Natural killer cell (primary cell): ENCODE measurements at regions not wholly inside any gene's neighbourhood (a gene's known extent, or its start where the extent isn't known, plus 50 kb on each side); places are given as distances from the start of the nearest gene placed in this dataset.

Source experiments
- ATAC-seq, 3 donors: fragments of 150-1000 bp in 2 of 3; fragments of 200-7000 bp in 1 of 3; cut with Tn5 transposase; 1 replicate in 1 of 3; 2 replicates in 2 of 3; pipeline ENCODE4 v1.10.0; 2021; ENCODE audit warnings: mild to moderate bottlenecking in 2 of 3, moderate library complexity in 2 of 3
- DNase-seq, 2 donors: peaks; one replicate each; pipeline versions ENCODE4 v3.0.0 to v3.0.0-alpha.2; 2013 to 2021; ENCODE audit warnings: mixed read lengths in 1 of 2
- H3K27ac ChIP-seq: one replicate; pipeline ENCODE4 v1.5.1; 2013; ENCODE audit warnings: mild to moderate bottlenecking, low read length
- H3K27me3 ChIP-seq: one replicate; pipeline ENCODE4 v1.6.1; 2013; ENCODE audit warnings: low read length; ENCODE audit not compliant: control insufficient read depth, insufficient read depth
- H3K36me3 ChIP-seq: one replicate; pipeline ENCODE4 v1.6.1; 2013; ENCODE audit warnings: low read length; ENCODE audit not compliant: control insufficient read depth, insufficient read depth
- H3K4me1 ChIP-seq: one replicate; pipeline ENCODE4 v1.6.1; 2013; ENCODE audit warnings: low read length; ENCODE audit not compliant: control insufficient read depth, insufficient read depth
- H3K4me3 ChIP-seq: one replicate; pipeline ENCODE4 v1.5.1; 2013; ENCODE audit warnings: low read length
- H3K9me3 ChIP-seq: one replicate; pipeline ENCODE4 v1.6.1; 2013; ENCODE audit warnings: low read length; ENCODE audit not compliant: control insufficient read depth, insufficient read depth
- H3K27ac Mint-ChIP-seq, 2 donors: one replicate each; pipeline ENCODE4 v1.8.0; 2022; ENCODE audit warnings: mild to moderate bottlenecking in 2 of 2, mixed read lengths in 2 of 2, moderate library complexity in 1 of 2
- H3K27me3 Mint-ChIP-seq, 2 donors: one replicate each; pipeline ENCODE4 v1.8.0; 2022; ENCODE audit warnings: low read depth in 2 of 2, mixed read lengths in 2 of 2
- H3K36me3 Mint-ChIP-seq: one replicate; pipeline ENCODE4 v1.8.0; 2022; ENCODE audit warnings: mixed read lengths
- H3K4me1 Mint-ChIP-seq, 2 donors: one replicate each; pipeline ENCODE4 v1.8.0; 2022; ENCODE audit warnings: mixed read lengths in 2 of 2
- H3K4me3 Mint-ChIP-seq: one replicate; pipeline ENCODE4 v1.8.0; 2022; ENCODE audit warnings: mild to moderate bottlenecking, moderate library complexity, mixed read lengths
- H3K9me3 Mint-ChIP-seq, 2 donors: one replicate each; pipeline ENCODE4 v1.8.0; 2022; ENCODE audit warnings: mixed read lengths in 2 of 2
- CTCF ChIP-seq: fragments of 200-600 bp; IDR thresholded peaks from one replicate; pipeline ENCODE4 v1.8.0; 2022; ENCODE audit warnings: antibody characterized with exemption
- WGBS: methylation state at CpG from one replicate; pipeline ENCODE4 v1.1.7; 2013; ENCODE audit warnings: missing lambda C conversion rate; ENCODE audit not compliant: insufficient coverage; 5-methylcytosine and 5-hydroxymethylcytosine counted together
- intact Hi-C: fragments of 100-400 bp; cut with micrococcal nuclease; formaldehyde crosslinking; loops from one replicate; pipeline ENCODE4 v1.14.2; 2022

GRCh38 chr6:167487749-167488664 is 163.1 kb downstream of the TTLL2 start:
- H3K4me1 ChIP-seq: no peaks in the 10 kb centered on the region
- H3K36me3 ChIP-seq: no peaks in the 10 kb centered on the region
- no peak overlapping the region for H3K27ac ChIP-seq
- H3K4me3 ChIP-seq: no peak overlapping the region
- no peak for TF ChIP-seq CTCF
- H3K27me3 Mint-ChIP-seq: peaks cover 4 to 7% of the 10 kb centered on the region in 2 donors
- intact Hi-C loops: no loop called here
- H3K36me3 Mint-ChIP-seq: no peaks in the 10 kb centered on the region
- no peaks in the 10 kb centered on the region for H3K4me1 Mint-ChIP-seq
- 83% methylated on average over 15 of the region's 18 CpGs for WGBS
- ATAC-seq: no peak
- no peak overlapping the region for H3K4me3 Mint-ChIP-seq
- no peaks in the 10 kb centered on the region for H3K9me3 ChIP-seq
- no peaks in the 10 kb centered on the region for H3K27me3 ChIP-seq
- no peak for DNase-seq
- no peak overlapping the region for H3K27ac Mint-ChIP-seq
- no peaks in the 10 kb centered on the region for H3K9me3 Mint-ChIP-seq

DNA sequence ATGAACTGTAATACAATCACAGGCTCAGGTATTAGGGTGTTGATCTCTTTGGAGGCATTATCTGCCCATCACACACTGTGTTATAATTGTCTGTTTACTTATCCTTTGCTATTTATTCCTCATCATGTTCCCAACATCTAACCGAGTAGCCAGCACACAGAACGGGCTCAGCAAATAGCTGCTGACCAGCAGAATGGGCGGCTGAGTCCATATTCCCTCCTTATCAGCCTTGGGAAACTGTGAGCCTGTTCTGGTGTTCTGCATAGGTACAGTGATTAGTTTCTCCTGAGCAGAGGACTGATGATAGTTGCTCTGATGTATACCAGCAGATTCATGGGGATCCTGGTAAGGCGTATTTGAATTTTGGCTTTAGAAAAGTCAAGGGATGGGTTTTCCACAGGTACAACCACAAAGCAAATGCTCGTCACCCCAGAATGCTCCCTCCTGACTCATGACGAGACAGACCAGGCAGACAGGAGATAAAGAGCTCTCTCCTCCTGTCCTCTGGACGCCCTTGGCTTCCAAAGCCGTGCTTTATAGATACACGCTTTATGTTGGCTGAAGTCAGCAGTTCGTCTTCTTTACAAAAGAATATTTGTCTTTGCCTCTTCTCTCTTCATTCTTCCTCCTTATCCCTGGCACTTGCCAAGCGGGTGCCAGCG is 166.7 kb downstream of the TTLL2 start:
- Mint-ChIP-seq H3K4me1 (no peaks in the 10 kb centered on the region), H3K9me3 (no peaks in the 10 kb centered on the region), H3K36me3 (no peaks in the 10 kb centered on the region), H3K27me3 (peaks cover 0 to 6% of the 10 kb centered on the region in 2 donors), H3K4me3 (no peak overlapping the region), H3K27ac (no peak overlapping the region)
- DNase-seq (no peak), ATAC-seq (no peak)
- WGBS: 91% methylated on average over 12 of the region's 12 CpGs
- no peaks in the 10 kb centered on the region for H3K36me3 ChIP-seq
- no peaks in the 10 kb centered on the region for H3K27me3 ChIP-seq
- H3K4me3 ChIP-seq: no peak overlapping the region
- no peaks in the 10 kb centered on the region for H3K9me3 ChIP-seq
- no peaks in the 10 kb centered on the region for H3K4me1 ChIP-seq
- intact Hi-C loops: no loop called here
- no peak overlapping the region for H3K27ac ChIP-seq
- TF ChIP-seq CTCF: no peak

GRCh38 chr6:167492100-167492449 is 167.2 kb downstream of the TTLL2 start:
- peaks cover 0 to 3% of the 10 kb centered on the region in 2 donors for H3K27me3 Mint-ChIP-seq
- intact Hi-C loops: no loop called here
- Histone ChIP-seq H3K9me3 (no peaks in the 10 kb centered on the region), H3K27ac (no peak overlapping the region), H3K4me1 (no peaks in the 10 kb centered on the region), H3K4me3 (no peak overlapping the region), H3K36me3 (no peaks in the 10 kb centered on the region), H3K27me3 (no peaks in the 10 kb centered on the region)
- H3K9me3 Mint-ChIP-seq: no peaks in the 10 kb centered on the region
- DNase-seq: no peak
- 59% methylated on average over 11 of the region's 12 CpGs for WGBS
- H3K4me1 Mint-ChIP-seq: no peaks in the 10 kb centered on the region
- H3K36me3 Mint-ChIP-seq: no peaks in the 10 kb centered on the region
- no peak for TF ChIP-seq CTCF
- ATAC-seq: no peak
- no peak overlapping the region for H3K27ac Mint-ChIP-seq
- H3K4me3 Mint-ChIP-seq: no peak overlapping the region
